MCF 10A (cell line): ENCODE measurements at regions not wholly inside any gene's neighbourhood (a gene's known extent, or its start where the extent isn't known, plus 50 kb on each side); places are given as distances from the start of the nearest gene placed in this dataset.
"Not testable (repeated sequence)": the region's sequence is repeated elsewhere in the genome, so short reads cannot be mapped to it uniquely, and the experiment has no call there.

Experiments used
- BruUV-seq: library from RNA; stranded (reverse); fragments of 400-500 nt; replicated peaks from 2 replicates; lab custom pipeline; 2021; lab: Mats Ljungman, UMichigan
- CTCF ChIA-PET: fragments of 300-600 bp; sonication (Branson Sonifier 250); formaldehyde crosslinking; extraction: SDS; loops from one replicate; lab custom pipeline; 2021; ENCODE audit warnings: antibody characterized with exemption, inconsistent platforms; lab: Yijun Ruan, JAX
- POLR2A ChIA-PET: fragments of 300-600, 350-650 bp; sonication (Branson Sonifier 250); formaldehyde crosslinking; extraction: SDS; loops from one replicate; lab custom pipeline; 2020; ENCODE audit warnings: antibody characterized with exemption, inconsistent platforms; lab: Yijun Ruan, JAX
- DNase-seq: peaks from one replicate; pipeline ENCODE4 v3.0.0-alpha.2; 2018; ENCODE audit not compliant: unreplicated experiment
- H3K27ac Mint-ChIP-seq: one replicate; pipeline ENCODE4 v1.8.0; 2022; ENCODE audit warnings: mild to moderate bottlenecking, low read depth, mixed read lengths; ENCODE audit not compliant: unreplicated experiment
- H3K27me3 Mint-ChIP-seq: one replicate; pipeline ENCODE4 v1.8.0; 2022; ENCODE audit warnings: mixed read lengths; ENCODE audit not compliant: insufficient read depth, unreplicated experiment
- H3K36me3 Mint-ChIP-seq: one replicate; pipeline ENCODE4 v1.8.0; 2022; ENCODE audit warnings: mild to moderate bottlenecking, moderate library complexity, mixed read lengths; ENCODE audit not compliant: insufficient read depth, unreplicated experiment
- H3K4me1 Mint-ChIP-seq: one replicate; pipeline ENCODE4 v1.8.0; 2022; ENCODE audit warnings: mixed read lengths; ENCODE audit not compliant: insufficient read depth, unreplicated experiment
- H3K4me3 Mint-ChIP-seq: one replicate; pipeline ENCODE4 v1.8.0; 2022; ENCODE audit warnings: mild to moderate bottlenecking, moderate library complexity, mixed read lengths; ENCODE audit not compliant: unreplicated experiment
- H3K9me3 Mint-ChIP-seq: one replicate; pipeline ENCODE4 v1.8.0; 2022; ENCODE audit warnings: mixed read lengths; ENCODE audit not compliant: unreplicated experiment
- intact Hi-C: fragments of 100-400 bp; cut with micrococcal nuclease; formaldehyde crosslinking; loops from 2 replicates; pipeline ENCODE4 v1.14.1; 2022
- TF ChIP-seq, protein P1 (sequence below): fragments of 200-600 bp; IDR thresholded peaks from one replicate; pipeline ENCODE4 v1.8.0; 2022; ENCODE audit warnings: antibody characterized with exemption, mild to moderate bottlenecking; ENCODE audit not compliant: unreplicated experiment

DNA sequence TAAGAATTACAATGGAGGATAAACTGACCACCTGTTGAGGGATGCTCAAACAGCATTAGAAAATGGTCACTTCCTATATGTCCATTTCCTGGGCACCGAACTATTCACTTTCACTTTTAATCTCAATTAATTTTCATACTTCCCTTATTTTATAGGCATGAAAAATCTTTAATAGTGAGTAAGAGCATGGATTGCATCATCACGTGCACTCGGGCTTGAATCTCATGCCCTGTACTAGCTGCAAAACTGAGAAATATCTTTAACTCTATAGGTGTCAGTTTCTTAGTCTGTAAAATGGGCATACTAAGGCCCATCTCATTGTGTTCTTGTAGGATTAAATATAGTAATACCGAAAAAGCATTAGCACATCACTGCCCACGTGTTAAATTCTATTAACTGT is 183.9 kb upstream of the FIGN start:
- TF ChIP-seq, protein P1, sequence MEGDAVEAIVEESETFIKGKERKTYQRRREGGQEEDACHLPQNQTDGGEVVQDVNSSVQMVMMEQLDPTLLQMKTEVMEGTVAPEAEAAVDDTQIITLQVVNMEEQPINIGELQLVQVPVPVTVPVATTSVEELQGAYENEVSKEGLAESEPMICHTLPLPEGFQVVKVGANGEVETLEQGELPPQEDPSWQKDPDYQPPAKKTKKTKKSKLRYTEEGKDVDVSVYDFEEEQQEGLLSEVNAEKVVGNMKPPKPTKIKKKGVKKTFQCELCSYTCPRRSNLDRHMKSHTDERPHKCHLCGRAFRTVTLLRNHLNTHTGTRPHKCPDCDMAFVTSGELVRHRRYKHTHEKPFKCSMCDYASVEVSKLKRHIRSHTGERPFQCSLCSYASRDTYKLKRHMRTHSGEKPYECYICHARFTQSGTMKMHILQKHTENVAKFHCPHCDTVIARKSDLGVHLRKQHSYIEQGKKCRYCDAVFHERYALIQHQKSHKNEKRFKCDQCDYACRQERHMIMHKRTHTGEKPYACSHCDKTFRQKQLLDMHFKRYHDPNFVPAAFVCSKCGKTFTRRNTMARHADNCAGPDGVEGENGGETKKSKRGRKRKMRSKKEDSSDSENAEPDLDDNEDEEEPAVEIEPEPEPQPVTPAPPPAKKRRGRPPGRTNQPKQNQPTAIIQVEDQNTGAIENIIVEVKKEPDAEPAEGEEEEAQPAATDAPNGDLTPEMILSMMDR: no peak
- Mint-ChIP-seq H3K27me3 (no peaks in the 10 kb centered on the region), H3K4me3 (no peak overlapping the region), H3K36me3 (no peaks in the 10 kb centered on the region), H3K27ac (no peak overlapping the region), H3K4me1 (no peaks in the 10 kb centered on the region), H3K9me3 (no peaks in the 10 kb centered on the region)
- ChIA-PET POLR2A (interaction anchor here (0.6 kb wide), 1 partner anchor 479 kb away, joined by 3 read pairs; no protein-coding TSS in a partner anchor), CTCF (no interaction called here)
- intact Hi-C loops: no loop called here
- no TSS peak for BruUV-seq
- peak; percentile 21 for DNase-seq

GRCh38 chr2:163914486-163914885 is 178.7 kb upstream of the FIGN start:
- CTCF ChIA-PET: interaction anchor here (0.6 kb wide), 1 partner anchor 511 kb away, joined by 3 read pairs; no protein-coding TSS in a partner anchor
- H3K27ac Mint-ChIP-seq, H3K9me3 Mint-ChIP-seq, H3K27me3 Mint-ChIP-seq, H3K36me3 Mint-ChIP-seq, H3K4me1 Mint-ChIP-seq, POLR2A ChIA-PET, BruUV-seq, DNase-seq, H3K4me3 Mint-ChIP-seq, intact Hi-C loops: not testable (repeated sequence)

- H3K4me3 Mint-ChIP-seq, H3K9me3 Mint-ChIP-seq, BruUV-seq, POLR2A ChIA-PET, H3K36me3 Mint-ChIP-seq, intact Hi-C loops, H3K4me1 Mint-ChIP-seq, DNase-seq, H3K27me3 Mint-ChIP-seq, H3K27ac Mint-ChIP-seq: not testable (repeated sequence)
- CTCF ChIA-PET: interaction anchor here (1.1 kb wide), 1 partner anchor 33 kb away, joined by 4 read pairs; no protein-coding TSS in a partner anchor
Observed at GRCh38 chr2:163913532-163913944, 177.7 kb upstream of the FIGN start.

GRCh38 chr2:163909411-163910080 is 173.7 kb upstream of the FIGN start:
- TF ChIP-seq, protein P1: no peak
- no peaks in the 10 kb centered on the region for H3K27me3 Mint-ChIP-seq
- peaks cover 10% of the 10 kb centered on the region for H3K9me3 Mint-ChIP-seq
- POLR2A ChIA-PET: no interaction called here
- DNase-seq: no peak
- no peaks in the 10 kb centered on the region for H3K36me3 Mint-ChIP-seq
- no peak overlapping the region for H3K4me3 Mint-ChIP-seq
- intact Hi-C loops: no loop called here
- CTCF ChIA-PET: interaction anchor here (1.2 kb wide), 1 partner anchor 81 kb away, joined by 3 read pairs; no protein-coding TSS in a partner anchor
- no peaks in the 10 kb centered on the region for H3K4me1 Mint-ChIP-seq
- no TSS peak for BruUV-seq
- no peak overlapping the region for H3K27ac Mint-ChIP-seq

DNA sequence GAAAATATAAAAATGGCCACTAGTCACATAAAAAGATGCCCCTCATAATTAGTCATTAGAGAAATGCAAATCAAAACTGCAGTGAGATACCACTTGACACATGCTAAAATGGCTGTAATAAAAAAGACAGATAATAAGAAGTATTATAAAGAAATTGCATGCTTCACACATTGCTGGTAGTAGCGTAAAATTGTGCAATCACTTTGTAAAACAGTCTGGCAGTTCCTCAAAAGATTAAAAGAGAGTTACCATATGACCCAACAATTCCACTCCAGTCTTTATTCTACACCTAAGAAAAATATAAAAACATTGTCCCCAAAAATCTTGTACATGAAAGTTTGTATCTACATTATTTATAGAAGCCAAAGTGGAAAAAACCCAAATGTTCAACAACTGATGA is 170.6 kb upstream of the FIGN start:
- Mint-ChIP-seq H3K27ac (no peak overlapping the region), H3K4me1 (no peaks in the 10 kb centered on the region), H3K9me3 (peaks cover 17% of the 10 kb centered on the region), H3K4me3 (no peak overlapping the region), H3K36me3 (no peaks in the 10 kb centered on the region), H3K27me3 (no peaks in the 10 kb centered on the region)
- ChIA-PET POLR2A (no interaction called here), CTCF (no interaction called here)
- TF ChIP-seq, protein P1: no peak
- BruUV-seq: no TSS peak
- no peak for DNase-seq
- intact Hi-C loops: no loop called here
